NCI-H2107 (cell line): ENCODE measurements at regions not wholly inside any gene's neighbourhood (a gene's known extent, or its start where the extent isn't known, plus 50 kb on each side); places are given as distances from the start of the nearest gene placed in this dataset.

Source experiments
- DNase-seq: peaks from one replicate; lab custom pipeline; 2025; lab: John Stamatoyannopoulos, UW

DNA sequence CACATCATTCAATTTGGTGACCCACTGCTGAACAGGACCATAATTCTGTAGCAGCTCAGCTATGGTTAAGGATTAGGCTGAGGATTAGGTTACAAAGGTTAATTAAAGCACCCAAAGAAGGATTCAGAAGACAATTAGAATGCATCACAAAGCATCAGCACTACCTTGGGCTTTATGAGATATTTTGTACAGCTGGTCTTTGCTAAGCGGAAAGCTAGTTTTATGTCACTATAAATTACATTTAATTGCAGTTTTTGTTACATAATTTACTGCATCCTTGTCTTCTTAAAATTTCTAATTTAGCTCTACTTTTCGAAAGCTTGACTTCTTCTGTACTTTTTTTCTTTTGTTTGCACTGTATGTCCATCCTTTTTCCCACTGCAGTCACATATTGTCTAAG is 711.5 kb downstream of the RPS29 start:
- no peak for DNase-seq

DNA sequence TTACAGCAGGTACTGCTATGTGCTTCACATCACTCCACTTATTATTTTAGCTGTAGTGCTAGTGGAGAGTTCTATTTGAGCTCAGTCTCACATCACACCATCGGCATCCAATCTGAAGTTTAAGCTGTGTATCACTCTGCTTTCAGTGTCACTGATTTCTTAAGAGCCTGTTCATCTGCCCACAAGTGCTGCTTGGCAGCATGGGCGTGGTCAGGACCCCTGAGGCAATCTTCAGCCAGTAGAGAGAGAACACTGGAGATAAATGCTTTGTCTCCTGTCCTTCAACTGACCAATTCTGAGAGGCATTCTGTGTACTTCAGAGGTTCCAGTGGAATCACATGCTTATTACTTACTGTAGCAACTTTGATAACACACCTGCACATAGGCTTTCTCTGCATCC is 728.8 kb downstream of the RPS29 start:
- DNase-seq, result no peak

GRCh38 chr14:48853159-48853558 is 733.0 kb downstream of the RPS29 start:
- DNase-seq, result no peak

DNA sequence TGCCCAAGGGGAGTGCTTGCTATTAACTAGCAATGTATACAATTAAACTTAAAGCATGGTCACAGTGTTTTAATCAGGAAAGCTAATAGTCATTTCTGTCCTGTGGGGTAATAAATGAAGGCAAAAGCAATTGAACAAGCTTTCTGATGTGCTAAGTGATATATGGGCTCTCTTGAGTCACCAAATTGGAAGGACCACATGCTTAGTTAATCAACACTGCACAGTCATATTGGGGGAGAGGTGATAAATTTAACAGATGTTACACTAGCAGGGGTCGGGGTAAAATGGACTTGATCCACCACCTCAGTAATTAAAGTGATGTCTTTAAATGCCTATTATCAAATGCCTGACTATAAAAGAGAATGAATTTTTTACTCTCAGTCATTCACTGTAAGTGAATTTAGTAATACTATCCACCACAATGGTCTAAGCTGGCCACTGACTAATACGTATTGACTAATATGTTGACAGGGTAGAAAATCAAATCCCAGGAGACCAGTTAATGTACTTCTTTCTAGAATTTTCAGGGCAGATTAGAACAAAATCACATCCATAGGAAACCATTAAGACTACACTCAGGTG is 736.3 kb downstream of the RPS29 start:
- DNase-seq, result no peak

GRCh38 chr14:48842785-48843184 is 743.4 kb downstream of the RPS29 start:
- no peak for DNase-seq

DNA sequence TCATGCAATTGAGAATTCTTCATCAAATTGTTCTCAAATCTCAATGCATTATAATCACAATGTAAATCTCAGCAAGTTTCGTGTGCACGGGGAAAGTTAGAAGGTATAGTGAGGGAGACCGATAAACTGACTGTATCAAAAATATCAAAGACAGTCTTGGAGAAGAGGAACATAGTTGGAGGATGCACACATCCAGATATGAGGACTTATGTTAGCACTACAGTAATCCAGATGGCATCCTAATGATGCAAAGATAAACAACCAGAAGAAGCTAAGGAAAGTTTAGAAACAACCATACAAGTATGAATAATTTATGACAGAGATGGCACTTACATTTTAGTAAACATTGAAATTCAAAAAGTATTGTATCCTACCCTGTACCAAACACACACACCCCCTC is 760.1 kb downstream of the RPS29 start:
- no peak for DNase-seq

- DNase-seq, result no peak
Measured at GRCh38 chr14:48814562-48814961, 771.6 kb downstream of the RPS29 start.

- DNase-seq, result no peak
Measured at GRCh38 chr14:48805315-48805714, 780.9 kb downstream of the RPS29 start.

DNA sequence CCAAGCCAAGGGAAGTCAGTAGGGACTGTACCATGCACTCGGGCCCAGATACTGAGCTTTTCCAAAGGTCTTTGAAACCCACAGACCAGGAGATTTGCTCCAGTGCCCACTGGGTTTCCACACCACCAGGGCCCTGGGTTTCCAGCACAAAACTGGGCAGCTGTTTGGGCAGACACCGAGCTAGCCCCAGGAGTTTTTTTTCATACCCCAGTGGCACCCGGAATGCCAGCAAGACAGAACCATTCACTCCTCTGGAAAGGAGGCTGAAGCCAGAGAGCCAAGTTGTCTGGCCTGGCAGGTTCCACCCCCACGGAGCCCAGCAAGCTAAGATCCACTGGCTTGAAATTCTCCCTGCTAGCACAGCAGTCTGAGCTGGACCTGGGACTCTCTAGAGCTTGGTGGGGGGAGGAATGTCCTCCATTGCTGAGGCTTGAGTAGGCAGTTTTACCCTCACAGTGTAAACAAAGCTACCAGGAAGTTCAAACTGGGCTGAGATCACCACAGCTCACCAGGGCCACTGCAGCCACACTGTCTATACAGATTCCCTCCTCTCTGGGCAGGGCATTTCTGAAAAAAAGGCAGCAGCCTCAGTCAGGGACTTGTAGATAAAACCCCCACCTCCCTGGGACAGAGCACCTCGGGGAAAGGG is 793.7 kb downstream of the RPS29 start:
- DNase-seq, result no peak

DNA sequence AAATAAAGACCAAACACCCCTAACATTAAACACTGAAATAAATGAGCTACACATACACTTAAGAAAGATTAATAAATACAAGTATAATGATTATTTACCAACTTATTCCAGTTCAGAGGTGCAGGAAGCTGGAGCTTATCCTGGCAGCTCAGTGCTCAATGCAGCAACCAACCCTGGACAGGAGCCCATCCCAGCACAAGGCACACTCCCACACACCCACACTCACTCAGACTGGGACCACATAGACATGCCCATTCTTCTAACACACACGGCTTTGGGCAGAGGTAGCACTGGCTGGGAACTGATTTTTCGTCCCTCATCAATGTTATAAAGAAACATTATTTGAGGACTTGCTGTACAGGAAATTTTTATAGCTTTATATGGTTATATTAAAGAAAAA is 797.4 kb downstream of the RPS29 start:
- DNase-seq, result no peak

DNA sequence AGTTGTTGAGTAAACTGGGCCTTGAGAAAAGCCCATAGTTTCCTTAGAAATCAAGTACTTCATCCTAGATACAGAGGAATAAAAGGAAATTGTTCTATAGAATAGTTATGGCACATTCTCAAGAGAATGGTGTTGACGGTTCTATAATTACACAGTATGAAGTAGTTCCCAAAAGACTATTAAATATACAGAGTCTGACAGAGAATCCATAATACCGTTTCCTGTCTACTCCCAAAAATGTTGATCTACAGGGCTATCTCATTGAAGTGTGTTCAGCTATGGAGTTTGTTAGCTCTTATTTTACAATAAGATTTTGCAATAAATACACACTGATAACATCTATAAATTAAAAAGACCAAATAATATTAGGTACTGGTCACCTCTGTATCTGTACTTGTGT is 799.7 kb downstream of the RPS29 start:
- no peak for DNase-seq

- no peak for DNase-seq
Measured at GRCh38 chr14:48771717-48772116, 814.5 kb downstream of the RPS29 start.

- no peak for DNase-seq
Measured at GRCh38 chr14:48751293-48751692, 834.9 kb downstream of the RPS29 start.

- DNase-seq, result no peak
Measured at GRCh38 chr14:48748151-48748675, 838.0 kb downstream of the RPS29 start.

DNA sequence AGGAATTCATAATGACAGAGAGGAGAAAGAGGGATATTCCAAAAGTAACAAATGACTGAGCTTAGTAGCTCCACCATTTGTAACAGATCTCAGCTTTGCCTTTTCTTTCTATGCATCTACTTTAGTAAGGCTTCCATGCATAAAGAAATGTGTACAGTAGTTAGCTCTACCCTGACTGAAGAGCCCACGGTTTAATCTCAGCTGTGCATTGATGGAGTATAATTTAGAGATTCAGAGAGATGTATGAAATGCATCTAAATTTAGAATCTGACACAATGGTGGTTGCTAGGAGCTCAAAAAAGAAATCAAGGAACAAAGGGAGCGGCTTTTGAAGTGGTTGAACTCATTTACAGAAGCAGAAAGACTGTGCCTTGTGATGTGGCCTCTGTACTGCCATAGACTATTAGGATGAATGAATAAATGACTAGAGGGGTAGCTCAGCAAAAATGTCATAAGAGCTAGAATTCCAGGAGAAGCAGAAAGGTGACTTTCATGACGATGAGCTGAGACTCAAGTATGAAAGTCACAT is 838.6 kb downstream of the RPS29 start:
- no peak for DNase-seq

DNA sequence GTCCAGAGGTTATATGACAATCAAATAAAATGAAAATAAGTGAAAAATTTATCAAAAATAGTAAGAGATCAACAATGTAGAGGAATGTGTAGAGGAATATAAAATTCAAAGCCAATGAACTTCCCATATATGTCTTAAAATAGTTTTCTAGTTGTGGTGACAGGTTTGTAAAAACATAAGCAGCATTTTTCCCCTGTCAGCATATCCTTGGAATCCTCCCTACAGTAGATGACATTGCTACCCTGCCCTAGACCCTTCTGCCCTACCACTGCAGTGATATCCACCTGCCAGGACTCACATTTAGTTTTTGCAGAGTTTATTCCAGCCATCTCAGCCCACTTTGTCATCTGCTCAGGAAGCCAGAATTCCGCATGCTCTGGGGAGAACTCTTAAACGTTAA is 842.0 kb downstream of the RPS29 start:
- no peak for DNase-seq

- no peak for DNase-seq
Measured at GRCh38 chr14:48738186-48738925, 847.8 kb downstream of the RPS29 start.

- DNase-seq, result no peak
Measured at GRCh38 chr14:48735607-48736006, 850.6 kb downstream of the RPS29 start.

GRCh38 chr14:48731260-48731659 is 854.9 kb downstream of the RPS29 start:
- no peak for DNase-seq

DNA sequence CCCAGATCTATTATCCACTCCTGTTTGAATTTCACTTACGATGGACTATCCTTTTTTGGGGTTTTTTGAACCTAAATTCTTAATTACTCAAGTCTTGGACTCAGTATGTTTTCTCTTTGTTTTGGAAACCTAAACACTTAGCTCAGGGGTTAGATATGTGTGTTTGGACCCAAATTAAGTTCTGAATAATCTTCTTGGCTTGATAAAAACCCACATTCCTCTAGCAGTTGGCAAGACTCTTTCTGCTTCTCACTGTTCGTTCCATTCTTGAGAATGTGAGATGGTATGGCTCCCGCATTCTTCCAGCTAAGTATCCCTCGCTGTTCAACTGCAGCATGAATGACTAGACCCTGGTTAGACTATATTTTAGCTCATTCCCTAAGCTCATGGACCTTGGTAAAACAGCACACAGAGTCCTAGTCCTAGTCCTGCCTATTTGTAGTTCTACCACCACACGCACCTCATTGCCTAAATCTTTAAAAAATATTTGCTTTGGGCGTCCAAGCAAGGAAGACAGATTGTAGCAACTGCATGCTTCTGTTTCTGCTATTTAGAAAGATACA is 860.0 kb downstream of the RPS29 start:
- no peak for DNase-seq

- DNase-seq, result no peak
Measured at GRCh38 chr14:48725051-48725734, 861.0 kb downstream of the RPS29 start.

DNA sequence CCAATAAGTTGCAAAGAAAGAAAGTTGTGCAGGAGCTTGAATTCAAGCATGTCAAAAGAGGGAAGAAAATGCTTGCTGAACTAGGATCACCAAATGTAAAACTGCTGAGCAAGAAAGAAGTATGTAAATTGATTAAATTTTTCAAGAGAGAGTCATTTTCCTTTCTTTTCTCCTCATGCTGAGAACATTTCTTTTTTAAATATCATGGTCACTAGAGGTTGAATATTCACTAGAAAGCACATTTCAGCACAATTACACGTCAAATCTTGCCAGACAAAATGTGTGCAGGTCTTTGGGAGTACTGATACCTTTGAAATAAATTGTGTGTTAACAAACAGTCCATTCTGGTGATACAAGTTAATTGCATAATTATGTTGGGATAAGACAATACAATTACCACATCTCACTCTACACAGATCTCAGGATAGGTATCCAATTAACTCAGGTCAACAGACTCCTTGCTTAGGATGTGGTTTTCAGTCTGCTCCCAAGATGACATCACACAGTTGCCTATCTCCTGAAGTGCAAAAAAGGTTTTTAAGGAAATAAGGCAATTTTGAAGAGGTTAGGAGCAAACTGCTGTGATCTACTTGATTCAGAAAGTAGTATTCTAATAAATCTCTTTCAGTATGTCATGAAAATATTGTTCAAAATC is 862.2 kb downstream of the RPS29 start:
- no peak for DNase-seq
